ENCODE measurements at regions not wholly inside any gene's neighbourhood (a gene's known extent, or its start where the extent isn't known, plus 50 kb on each side); places are given as distances from the start of the nearest gene placed in this dataset.

GRCh38 chr14:104290058-104290667 lies 151.8 kb downstream of the KIF26A start:
- DNase-seq (ENCODE audit: low read depth): no peak
- no peak overlapping the region for H3K4me3 ChIP-seq (ENCODE audit: low read length)
- TF ChIP-seq CTCF (conservative IDR thresholded peaks at IDR 0.05; ENCODE audit: low read length): no peak

GRCh38 chr14:104290756-104291122 lies 152.4 kb downstream of the KIF26A start:
- no peak overlapping the region for H3K4me3 ChIP-seq (ENCODE audit: low read length)
- no peak for DNase-seq (ENCODE audit: low read depth)
- TF ChIP-seq CTCF (conservative IDR thresholded peaks at IDR 0.05; ENCODE audit: low read length): no peak

GRCh38 chr14:104291123-104292000 lies 153.0 kb downstream of the KIF26A start:
- TF ChIP-seq CTCF (conservative IDR thresholded peaks at IDR 0.05; ENCODE audit: low read length): no peak
- no peak for DNase-seq (ENCODE audit: low read depth)
- no peak overlapping the region for H3K4me3 ChIP-seq (ENCODE audit: low read length)

GRCh38 chr14:104292084-104292970 lies 153.9 kb downstream of the KIF26A start:
- H3K4me3 ChIP-seq (ENCODE audit: low read length): no peak overlapping the region
- no peak for DNase-seq (ENCODE audit: low read depth)
- TF ChIP-seq CTCF (conservative IDR thresholded peaks at IDR 0.05; ENCODE audit: low read length): no peak

GRCh38 chr14:104293231-104293841 lies 154.9 kb downstream of the KIF26A start:
- TF ChIP-seq CTCF (conservative IDR thresholded peaks at IDR 0.05; ENCODE audit: low read length): no peak
- H3K4me3 ChIP-seq (ENCODE audit: low read length): no peak overlapping the region
- DNase-seq (ENCODE audit: low read depth): no peak

GRCh38 chr14:104293851-104294627 lies 155.7 kb downstream of the KIF26A start:
- no peak overlapping the region for H3K4me3 ChIP-seq (ENCODE audit: low read length)
- DNase-seq (ENCODE audit: low read depth): no peak
- no peak for TF ChIP-seq CTCF (conservative IDR thresholded peaks at IDR 0.05; ENCODE audit: low read length)

Measured in AG10803 (cell line).